ENCODE measurements at regions not wholly inside any gene's neighbourhood (a gene's known extent, or its start where the extent isn't known, plus 50 kb on each side); places are given as distances from the start of the nearest gene placed in this dataset.
"Not testable (repeated sequence)": the region's sequence is repeated elsewhere in the genome, so short reads cannot be mapped to it uniquely, and the experiment has no call there.

DNA sequence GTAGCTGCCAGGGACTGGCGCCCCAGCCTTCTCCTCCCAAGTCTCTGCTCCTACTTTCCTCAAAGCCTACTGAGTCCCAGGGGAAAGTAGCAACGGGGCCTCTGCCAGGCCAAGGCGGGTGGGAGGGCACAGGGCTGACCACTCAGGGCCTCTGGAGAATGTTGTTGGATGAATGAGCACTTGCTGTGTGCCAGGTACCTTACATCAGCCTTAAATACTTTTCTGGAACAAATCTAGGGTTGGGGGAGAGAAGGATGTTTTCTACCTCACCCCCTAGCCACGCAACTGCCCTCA, 119.3 kb upstream of the ZBTB40 start:
- no peak for DNase-seq (ENCODE audit: low read depth in 2 of 2)

GRCh38 chr1:22332795-22333499, 118.7 kb upstream of the ZBTB40 start:
- DNase-seq (ENCODE audit: low read depth in 2 of 2) = no peak

DNA sequence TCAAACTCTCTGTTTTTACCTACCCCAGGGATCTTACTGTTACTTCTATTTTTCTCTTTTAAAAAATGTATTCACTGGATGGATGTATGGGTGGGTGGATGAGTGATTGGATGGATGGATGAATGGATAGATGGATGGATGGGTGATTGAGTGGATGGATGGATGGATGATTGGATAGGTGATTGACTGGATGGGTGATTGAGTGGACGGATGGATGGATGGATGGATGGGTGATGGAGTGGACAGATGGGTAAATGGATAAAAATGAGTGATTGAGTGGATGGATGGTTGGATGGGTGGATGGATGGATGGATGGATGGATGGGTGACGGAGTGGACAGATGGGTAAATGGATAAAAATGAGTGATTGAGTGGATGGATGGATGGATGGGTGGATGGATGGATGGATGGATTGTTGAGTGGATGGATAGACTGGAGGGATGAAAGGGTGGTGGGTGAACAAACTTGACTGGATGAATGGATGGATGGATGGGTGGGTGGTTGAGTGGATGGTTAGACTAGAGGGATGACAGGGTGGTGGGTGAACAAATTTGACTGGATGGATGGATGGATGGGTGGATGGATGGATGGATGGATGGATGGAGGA, 118.0 kb upstream of the ZBTB40 start:
- no peak for DNase-seq (ENCODE audit: low read depth in 2 of 2)

GRCh38 chr1:22334860-22335550, 116.6 kb upstream of the ZBTB40 start:
- no peak for DNase-seq (ENCODE audit: low read depth in 2 of 2)

- not testable (repeated sequence) for DNase-seq (ENCODE audit: low read depth in 2 of 2)
Measured at GRCh38 chr1:22336274-22336673, 115.4 kb upstream of the ZBTB40 start.

GRCh38 chr1:22336696-22337545, 114.7 kb upstream of the ZBTB40 start:
- not testable (repeated sequence) for DNase-seq (ENCODE audit: low read depth in 2 of 2)

DNA sequence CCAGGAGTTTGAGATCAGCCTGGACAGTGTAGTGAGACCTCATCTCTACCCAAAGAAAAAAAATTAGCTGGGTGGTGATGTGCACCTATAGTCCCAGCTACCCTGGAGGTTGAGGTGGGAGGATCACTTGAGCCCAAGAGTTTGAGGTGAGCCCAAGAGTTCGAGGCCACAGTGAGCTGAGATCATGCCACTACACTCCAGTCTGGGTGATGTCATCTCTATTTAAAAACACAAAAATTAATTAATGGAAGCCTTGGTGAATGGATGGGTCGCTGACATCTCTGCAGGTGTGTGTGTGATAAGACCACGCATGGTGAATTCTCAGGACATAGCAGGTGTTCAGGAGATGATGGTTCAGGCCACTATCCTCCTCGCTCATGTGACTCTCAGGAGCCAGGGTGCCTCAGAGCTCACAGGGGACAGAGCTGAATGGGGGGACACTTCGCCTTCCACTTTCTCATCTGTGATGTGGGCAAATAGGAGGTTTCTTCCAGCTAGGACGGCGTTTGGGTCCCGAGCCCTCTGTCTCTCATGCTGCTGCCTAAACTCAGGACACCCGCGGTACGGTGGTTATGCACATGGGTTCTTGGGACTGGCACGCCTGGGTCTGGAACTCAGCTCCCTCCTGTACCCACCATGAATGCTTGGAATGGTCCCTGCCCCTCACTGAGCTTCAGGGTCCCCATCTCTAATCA, 113.4 kb upstream of the ZBTB40 start:
- no peak for DNase-seq (ENCODE audit: low read depth in 2 of 2)

GRCh38 chr1:22339237-22339636, 112.4 kb upstream of the ZBTB40 start:
- no peak for DNase-seq (ENCODE audit: low read depth in 2 of 2)

- DNase-seq (ENCODE audit: low read depth in 2 of 2) = no peak
Measured at GRCh38 chr1:22340066-22340465, 111.6 kb upstream of the ZBTB40 start.

DNA sequence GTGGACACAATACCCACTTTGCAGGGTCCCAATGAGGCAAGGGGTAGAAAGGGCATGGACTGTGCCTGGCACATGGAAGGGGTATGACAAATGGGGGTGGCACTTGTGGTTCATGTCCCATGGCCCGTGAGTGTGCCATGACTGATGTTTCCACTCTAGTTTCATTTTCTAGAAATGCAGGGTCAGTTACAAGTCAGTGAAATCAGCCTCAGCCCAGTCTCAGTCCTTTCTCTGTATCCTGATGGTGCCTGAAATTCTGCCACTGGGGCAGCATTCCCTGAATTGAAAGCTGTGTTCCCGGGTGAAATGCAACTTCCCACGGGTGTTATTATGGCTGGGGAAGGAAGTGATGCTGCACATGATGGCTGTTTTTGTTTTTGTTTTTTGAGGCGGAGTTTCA, 110.8 kb upstream of the ZBTB40 start:
- DNase-seq (ENCODE audit: low read depth in 2 of 2) = no peak

GRCh38 chr1:22341791-22342605, 109.7 kb upstream of the ZBTB40 start:
- no peak for DNase-seq (ENCODE audit: low read depth in 2 of 2)

GRCh38 chr1:22342734-22343191, 108.9 kb upstream of the ZBTB40 start:
- no peak for DNase-seq (ENCODE audit: low read depth in 2 of 2)

- DNase-seq (ENCODE audit: low read depth in 2 of 2) = no peak
Measured at GRCh38 chr1:22343456-22344328, 108.0 kb upstream of the ZBTB40 start.

DNA sequence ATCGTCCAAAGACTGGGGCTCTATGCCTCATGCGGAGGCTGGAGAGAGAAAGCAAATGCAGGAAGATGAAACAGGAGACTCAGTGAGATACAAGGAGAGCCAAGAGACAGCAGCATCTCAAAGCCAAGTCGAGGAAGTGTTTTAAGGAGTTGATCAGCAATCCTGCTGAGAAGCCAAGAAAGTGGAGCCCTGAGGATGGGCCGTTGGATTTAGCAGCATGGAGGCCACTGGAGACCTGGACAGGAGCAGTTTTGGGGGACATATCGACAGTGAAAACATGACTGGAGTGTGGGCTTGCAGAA, 107.4 kb upstream of the ZBTB40 start:
- no peak for DNase-seq (ENCODE audit: low read depth in 2 of 2)

- DNase-seq (ENCODE audit: low read depth in 2 of 2) = no peak
Measured at GRCh38 chr1:22344851-22345560, 106.6 kb upstream of the ZBTB40 start.

- no peak for DNase-seq (ENCODE audit: low read depth in 2 of 2)
Measured at GRCh38 chr1:22347854-22348760, 103.5 kb upstream of the ZBTB40 start.

GRCh38 chr1:22349362-22350043, 102.1 kb upstream of the ZBTB40 start:
- DNase-seq (ENCODE audit: low read depth in 2 of 2) = no peak

All from stimulated activated CD8-positive, alpha-beta memory T cell treated with anti-CD3 and anti-CD28 coated beads, Interleukin-2, amount 100 ng/mL, for 48 hours (primary cell).